NCI-H82 treated with DMSO at 0.1 percent for 48 hours (cell line): ENCODE measurements at regions not wholly inside any gene's neighbourhood (a gene's known extent, or its start where the extent isn't known, plus 50 kb on each side); places are given as distances from the start of the nearest gene placed in this dataset.
A peak's percentile ranks its signal among the peaks of the same experiment; 100 is the strongest.
"Not testable (repeated sequence)": the region's sequence is repeated elsewhere in the genome, so short reads cannot be mapped to it uniquely, and the experiment has no call there.

Experiments used
- DNase-seq: peaks from one replicate; lab custom pipeline; 2025; ENCODE audit not compliant: unreplicated experiment; lab: John Stamatoyannopoulos, UW

GRCh38 chr6:148602136-148602535 is 144.7 kb upstream of the UST start:
- DNase-seq, result no peak

- DNase-seq, result no peak
Measured at GRCh38 chr6:148608199-148608951, 138.5 kb upstream of the UST start.

- DNase-seq, result peak; percentile 33
Measured at GRCh38 chr6:148611213-148611612, 135.6 kb upstream of the UST start.

- DNase-seq, result no peak
Measured at GRCh38 chr6:148612043-148612442, 134.8 kb upstream of the UST start.

- no peak for DNase-seq
Measured at GRCh38 chr6:148614602-148615001, 132.2 kb upstream of the UST start.

GRCh38 chr6:148616841-148617240 is 130.0 kb upstream of the UST start:
- DNase-seq, result no peak

GRCh38 chr6:148617530-148617929 is 129.3 kb upstream of the UST start:
- no peak for DNase-seq

- DNase-seq, result no peak
Measured at GRCh38 chr6:148619891-148620290, 126.9 kb upstream of the UST start.

- no peak for DNase-seq
Measured at GRCh38 chr6:148620579-148621298, 126.1 kb upstream of the UST start.

GRCh38 chr6:148625609-148626008 is 121.2 kb upstream of the UST start:
- DNase-seq, result no peak

- DNase-seq, result no peak
Measured at GRCh38 chr6:148628251-148628650, 118.6 kb upstream of the UST start.

GRCh38 chr6:148629181-148629580 is 117.6 kb upstream of the UST start:
- no peak for DNase-seq

- no peak for DNase-seq
Measured at GRCh38 chr6:148629592-148630465, 117.0 kb upstream of the UST start.

GRCh38 chr6:148635070-148635743 is 111.6 kb upstream of the UST start:
- DNase-seq, result no peak

- DNase-seq, result not testable (repeated sequence)
Measured at GRCh38 chr6:148641836-148642235, 105.0 kb upstream of the UST start.

- not testable (repeated sequence) for DNase-seq
Measured at GRCh38 chr6:148643208-148643607, 103.6 kb upstream of the UST start.

- not testable (repeated sequence) for DNase-seq
Measured at GRCh38 chr6:148645049-148645448, 101.8 kb upstream of the UST start.

- no peak for DNase-seq
Measured at GRCh38 chr6:148648754-148649453, 97.9 kb upstream of the UST start.

GRCh38 chr6:148649454-148649963 is 97.3 kb upstream of the UST start:
- no peak for DNase-seq

- no peak for DNase-seq
Measured at GRCh38 chr6:148650941-148651505, 95.8 kb upstream of the UST start.
